GM23338 (cell line): ENCODE measurements at regions not wholly inside any gene's neighbourhood (a gene's known extent, or its start where the extent isn't known, plus 50 kb on each side); places are given as distances from the start of the nearest gene placed in this dataset.

Experiments
- CTCF ChIP-seq, 2 experiments: fragments of 200-600 bp in 1 of 2; sonication (generic) in 1 of 2; conservative IDR thresholded peaks; 2 replicates each; pipeline versions ENCODE4 v1.5.1 to v1.6.1; 2016 to 2017; ENCODE audit warnings: antibody characterized with exemption in 2 of 2, low read depth in 2 of 2, mild to moderate bottlenecking in 2 of 2, moderate library complexity in 1 of 2
- EZH2phosphoT487 ChIP-seq: fragments of 200-600 bp; sonication (generic); IDR thresholded peaks from one replicate; pipeline ENCODE4 v1.8.1; 2018; ENCODE audit warnings: antibody characterized with exemption; ENCODE audit not compliant: unreplicated experiment
- POLR2AphosphoS5 ChIP-seq: IDR thresholded peaks from 2 replicates; pipeline ENCODE4 v1.6.1; 2016; ENCODE audit warnings: antibody characterized with exemption, low read depth
- REST ChIP-seq: IDR thresholded peaks from one replicate; pipeline ENCODE4 v1.6.1; 2018; ENCODE audit warnings: antibody characterized with exemption; ENCODE audit not compliant: unreplicated experiment

GRCh38 chr15:26143221-26143620, 280.1 kb upstream of the ATP10A start:
- TF ChIP-seq EZH2phosphoT487 (no peak), POLR2AphosphoS5 (no peak), CTCF (conservative IDR thresholded peaks at IDR 0.05; ENCODE audit: low read depth in 2 of 2) (no peak), REST (no peak)
